ENCODE measurements at regions not wholly inside any gene's neighbourhood (a gene's known extent, or its start where the extent isn't known, plus 50 kb on each side); places are given as distances from the start of the nearest gene placed in this dataset.
"Not testable (repeated sequence)": the region's sequence is repeated elsewhere in the genome, so short reads cannot be mapped to it uniquely, and the experiment has no call there.

- Histone ChIP-seq H3K36me3 (no peaks in the 10 kb centered on the region), H3K4me3 (no peak overlapping the region), H3K27me3 (no peaks in the 10 kb centered on the region), H3K9me3 (no peaks in the 10 kb centered on the region)
- DNase-seq: no peak
These were observed 921.5 kb downstream of the TTLL7 start for GRCh38 chr1:83077411-83077810.

GRCh38 chr1:83075107-83075506 lies 923.8 kb downstream of the TTLL7 start:
- no peak overlapping the region for H3K4me3 ChIP-seq
- H3K36me3 ChIP-seq: no peaks in the 10 kb centered on the region
- H3K27me3 ChIP-seq: no peaks in the 10 kb centered on the region
- no peak for DNase-seq
- no peaks in the 10 kb centered on the region for H3K9me3 ChIP-seq

GRCh38 chr1:83067954-83068353 lies 931.0 kb downstream of the TTLL7 start:
- no peaks in the 10 kb centered on the region for H3K36me3 ChIP-seq
- no peaks in the 10 kb centered on the region; the same call in 1 of the 2 replicates for H3K9me3 ChIP-seq

GRCh38 chr1:83065952-83066727 lies 932.8 kb downstream of the TTLL7 start:
- Histone ChIP-seq H3K4me3 (no peak overlapping the region), H3K36me3 (no peaks in the 10 kb centered on the region), H3K27me3 (no peaks in the 10 kb centered on the region), H3K9me3 (no peaks in the 10 kb centered on the region; the same call in 1 of the 2 replicates)
- DNase-seq: no peak

More at GRCh38 chr1:83067954-83068353, 931.0 kb downstream of the TTLL7 start:
- Histone ChIP-seq H3K27me3 (no peaks in the 10 kb centered on the region), H3K4me3 (no peak overlapping the region)
- no peak for DNase-seq

- no peaks in the 10 kb centered on the region; the same call in 1 of the 2 replicates for H3K9me3 ChIP-seq
- H3K4me3 ChIP-seq: peak overlapping the region; percentile 20; the same call in 1 of the 2 replicates
- no peak for DNase-seq
- H3K36me3 ChIP-seq: no peaks in the 10 kb centered on the region
- no peaks in the 10 kb centered on the region for H3K27me3 ChIP-seq
These were observed 934.2 kb downstream of the TTLL7 start for GRCh38 chr1:83064589-83065242.

GRCh38 chr1:83060651-83061390 lies 938.1 kb downstream of the TTLL7 start:
- Histone ChIP-seq H3K36me3 (no peaks in the 10 kb centered on the region), H3K4me3 (no peak overlapping the region), H3K9me3 (no peaks in the 10 kb centered on the region; the same call in 1 of the 2 replicates), H3K27me3 (no peaks in the 10 kb centered on the region)
- DNase-seq: peak; percentile 5

- Histone ChIP-seq H3K36me3 (no peaks in the 10 kb centered on the region), H3K27me3 (no peaks in the 10 kb centered on the region), H3K4me3 (no peak overlapping the region), H3K9me3 (no peaks in the 10 kb centered on the region)
- peak; percentile 5 for DNase-seq
These were observed 938.7 kb downstream of the TTLL7 start for GRCh38 chr1:83060221-83060620.

GRCh38 chr1:83058327-83058726 lies 940.6 kb downstream of the TTLL7 start:
- H3K9me3 ChIP-seq: no peaks in the 10 kb centered on the region
- no peaks in the 10 kb centered on the region for H3K27me3 ChIP-seq
- no peak overlapping the region for H3K4me3 ChIP-seq
- no peaks in the 10 kb centered on the region for H3K36me3 ChIP-seq
- no peak for DNase-seq

- peaks cover 2% of the 10 kb centered on the region; the same call in 1 of the 2 replicates for H3K9me3 ChIP-seq
- no peak overlapping the region for H3K4me3 ChIP-seq
- DNase-seq: peak; percentile 28
- no peaks in the 10 kb centered on the region for H3K27me3 ChIP-seq
- H3K36me3 ChIP-seq: no peaks in the 10 kb centered on the region
These were observed 943.4 kb downstream of the TTLL7 start for GRCh38 chr1:83055391-83056170.

GRCh38 chr1:83053446-83053845 lies 945.5 kb downstream of the TTLL7 start:
- Histone ChIP-seq H3K4me3 (no peak overlapping the region), H3K9me3 (peaks cover 2% of the 10 kb centered on the region; the same call in 1 of the 2 replicates), H3K27me3 (no peaks in the 10 kb centered on the region), H3K36me3 (no peaks in the 10 kb centered on the region)
- DNase-seq: no peak

- Histone ChIP-seq H3K9me3 (peaks cover 2% of the 10 kb centered on the region; the same call in 1 of the 2 replicates), H3K4me3 (no peak overlapping the region), H3K27me3 (no peaks in the 10 kb centered on the region), H3K36me3 (no peaks in the 10 kb centered on the region)
- no peak for DNase-seq
These were observed 946.1 kb downstream of the TTLL7 start for GRCh38 chr1:83052865-83053264.

- not testable (repeated sequence) for H3K9me3 ChIP-seq, DNase-seq, H3K27me3 ChIP-seq, H3K36me3 ChIP-seq, H3K4me3 ChIP-seq
These were observed 947.9 kb downstream of the TTLL7 start for GRCh38 chr1:83051053-83051452.

- peak; percentile 3 for DNase-seq
- H3K36me3 ChIP-seq: no peaks in the 10 kb centered on the region
- H3K27me3 ChIP-seq: no peaks in the 10 kb centered on the region
- H3K9me3 ChIP-seq: no peaks in the 10 kb centered on the region
- H3K4me3 ChIP-seq: no peak overlapping the region
These were observed 955.7 kb downstream of the TTLL7 start for GRCh38 chr1:83043244-83043643.

GRCh38 chr1:83039091-83039490 lies 959.8 kb downstream of the TTLL7 start:
- not testable (repeated sequence) for H3K4me3 ChIP-seq, DNase-seq, H3K36me3 ChIP-seq, H3K9me3 ChIP-seq, H3K27me3 ChIP-seq

GRCh38 chr1:83034851-83035250 lies 964.1 kb downstream of the TTLL7 start:
- peak; percentile 56 for DNase-seq
- H3K9me3 ChIP-seq: peaks cover 12% of the 10 kb centered on the region; the same call in 1 of the 2 replicates
- H3K4me3 ChIP-seq: no peak overlapping the region
- H3K36me3 ChIP-seq: no peaks in the 10 kb centered on the region; the same call in 1 of the 2 replicates
- H3K27me3 ChIP-seq: no peaks in the 10 kb centered on the region

- DNase-seq: peak; percentile 36
- Histone ChIP-seq H3K36me3 (no peaks in the 10 kb centered on the region; the same call in 1 of the 2 replicates), H3K9me3 (peaks cover 12% of the 10 kb centered on the region; the same call in 1 of the 2 replicates), H3K27me3 (no peaks in the 10 kb centered on the region), H3K4me3 (no peak overlapping the region)
These were observed 965.2 kb downstream of the TTLL7 start for GRCh38 chr1:83033682-83034081.

Measured in MG63 (cell line).